Nephron (organoid): ENCODE measurements at regions not wholly inside any gene's neighbourhood (a gene's known extent, or its start where the extent isn't known, plus 50 kb on each side); places are given as distances from the start of the nearest gene placed in this dataset.

Source experiments
- H3K27ac Mint-ChIP-seq, 3 experiments: 2 replicates each; pipeline ENCODE4 v1.8.0; 2020; ENCODE audit warnings: mixed read lengths in 3 of 3, mild to moderate bottlenecking in 2 of 3, moderate library complexity in 1 of 3
- H3K27me3 Mint-ChIP-seq: 2 replicates; pipeline ENCODE4 v1.8.0; 2021; ENCODE audit warnings: low read depth, mild to moderate bottlenecking, moderate library complexity, mixed read lengths
- H3K36me3 Mint-ChIP-seq: 2 replicates; pipeline ENCODE4 v1.8.0; 2020; ENCODE audit warnings: low read depth, mixed read lengths
- H3K4me1 Mint-ChIP-seq: 2 replicates; pipeline ENCODE4 v1.8.0; 2020; ENCODE audit warnings: mixed read lengths
- H3K4me3 Mint-ChIP-seq, 3 experiments: 2 replicates each; pipeline ENCODE4 v1.8.0; 2020; ENCODE audit warnings: mild to moderate bottlenecking in 3 of 3, mixed read lengths in 3 of 3, moderate library complexity in 2 of 3
- H3K9me3 Mint-ChIP-seq: 2 replicates; pipeline ENCODE4 v1.8.0; 2020; ENCODE audit warnings: mixed read lengths
- CTCF ChIP-seq, 3 experiments: fragments of 200-600 bp; sonication (generic); IDR thresholded peaks; one replicate each; pipeline ENCODE4 v1.5.0; 2021; ENCODE audit warnings: antibody characterized with exemption in 3 of 3; ENCODE audit not compliant: unreplicated experiment in 3 of 3

DNA sequence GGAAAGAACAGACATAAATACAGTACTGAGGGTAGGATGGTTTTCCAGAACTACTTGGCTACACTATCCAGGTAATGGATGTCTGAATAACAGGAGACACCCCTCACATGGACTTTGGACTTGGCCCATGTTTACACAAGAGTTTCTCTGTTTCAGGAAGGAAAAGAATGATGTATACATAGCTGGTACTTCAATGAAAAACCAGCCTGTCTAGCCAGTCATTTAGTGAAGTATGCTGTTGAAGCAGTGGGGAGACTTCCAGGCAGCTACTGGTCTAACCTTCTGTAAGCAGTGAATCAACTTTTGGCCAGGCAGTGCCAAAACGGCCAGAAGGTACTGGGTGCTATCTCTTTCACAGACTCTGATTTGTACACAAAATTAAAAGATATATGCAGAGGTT lies 135.0 kb downstream of the MBL2 start:
- no peak for TF ChIP-seq CTCF (IDR thresholded peaks at IDR 0.05; ENCODE audit: unreplicated experiment in 3 of 3)
- H3K36me3 Mint-ChIP-seq = no peaks in the 10 kb centered on the region
- peaks cover 4% of the 10 kb centered on the region for H3K27me3 Mint-ChIP-seq
- H3K4me3 Mint-ChIP-seq = no peak overlapping the region
- no peak overlapping the region for H3K27ac Mint-ChIP-seq
- peaks cover 4% of the 10 kb centered on the region for H3K4me1 Mint-ChIP-seq
- no peaks in the 10 kb centered on the region for H3K9me3 Mint-ChIP-seq

- no peaks in the 10 kb centered on the region for H3K4me1 Mint-ChIP-seq
- H3K4me3 Mint-ChIP-seq = no peak overlapping the region
- TF ChIP-seq CTCF (IDR thresholded peaks at IDR 0.05; ENCODE audit: unreplicated experiment in 3 of 3) = no peak
- H3K27ac Mint-ChIP-seq = no peak overlapping the region
- H3K36me3 Mint-ChIP-seq = no peaks in the 10 kb centered on the region
- H3K9me3 Mint-ChIP-seq = no peaks in the 10 kb centered on the region
- peaks cover 4% of the 10 kb centered on the region for H3K27me3 Mint-ChIP-seq
Measured at GRCh38 chr10:52639652-52640051, 132.9 kb downstream of the MBL2 start.

- H3K36me3 Mint-ChIP-seq = no peaks in the 10 kb centered on the region
- no peaks in the 10 kb centered on the region for H3K4me1 Mint-ChIP-seq
- no peaks in the 10 kb centered on the region for H3K27me3 Mint-ChIP-seq
- H3K4me3 Mint-ChIP-seq = no peak overlapping the region
- no peaks in the 10 kb centered on the region for H3K9me3 Mint-ChIP-seq
- no peak for TF ChIP-seq CTCF (IDR thresholded peaks at IDR 0.05; ENCODE audit: unreplicated experiment in 3 of 3)
- H3K27ac Mint-ChIP-seq = no peak overlapping the region
Measured at GRCh38 chr10:52642208-52642607, 130.4 kb downstream of the MBL2 start.

- H3K4me1 Mint-ChIP-seq = no peaks in the 10 kb centered on the region
- TF ChIP-seq CTCF (IDR thresholded peaks at IDR 0.05; ENCODE audit: unreplicated experiment in 3 of 3) = peak; percentile 68 to 78 (median 76)
- no peaks in the 10 kb centered on the region for H3K36me3 Mint-ChIP-seq
- H3K27me3 Mint-ChIP-seq = no peaks in the 10 kb centered on the region
- peak overlapping the region in 1 of 3 experiments; percentile 7 for H3K27ac Mint-ChIP-seq
- H3K4me3 Mint-ChIP-seq = no peak overlapping the region
- no peaks in the 10 kb centered on the region for H3K9me3 Mint-ChIP-seq
Measured at GRCh38 chr10:52644373-52645186, 128.0 kb downstream of the MBL2 start.

- no peak for TF ChIP-seq CTCF (IDR thresholded peaks at IDR 0.05; ENCODE audit: unreplicated experiment in 3 of 3)
- Mint-ChIP-seq H3K27ac (peak overlapping the region in 1 of 3 experiments; percentile 47), H3K27me3 (no peaks in the 10 kb centered on the region), H3K9me3 (no peaks in the 10 kb centered on the region), H3K4me1 (no peaks in the 10 kb centered on the region), H3K4me3 (no peak overlapping the region), H3K36me3 (no peaks in the 10 kb centered on the region)
Measured at GRCh38 chr10:52645187-52645758, 127.3 kb downstream of the MBL2 start.

GRCh38 chr10:52649511-52649910 lies 123.1 kb downstream of the MBL2 start:
- no peaks in the 10 kb centered on the region for H3K9me3 Mint-ChIP-seq
- H3K4me3 Mint-ChIP-seq = no peak overlapping the region
- no peaks in the 10 kb centered on the region for H3K4me1 Mint-ChIP-seq
- TF ChIP-seq CTCF (IDR thresholded peaks at IDR 0.05; ENCODE audit: unreplicated experiment in 3 of 3) = no peak
- no peaks in the 10 kb centered on the region for H3K27me3 Mint-ChIP-seq
- H3K27ac Mint-ChIP-seq = no peak overlapping the region
- H3K36me3 Mint-ChIP-seq = no peaks in the 10 kb centered on the region
